WI38 (cell line): ENCODE measurements at regions not wholly inside any gene's neighbourhood (a gene's known extent, or its start where the extent isn't known, plus 50 kb on each side); places are given as distances from the start of the nearest gene placed in this dataset.

ENCODE experiments used
- H3K4me3 ChIP-seq: 2 replicates; pipeline ENCODE4 v1.5.1; 2011; ENCODE audit warnings: low read depth, mild to moderate bottlenecking, control low read depth, low read length
- CTCF ChIP-seq: IDR thresholded peaks from 2 replicates; pipeline ENCODE4 v1.5.1; 2012; ENCODE audit warnings: low read depth, mild to moderate bottlenecking, control low read depth, low read length

DNA sequence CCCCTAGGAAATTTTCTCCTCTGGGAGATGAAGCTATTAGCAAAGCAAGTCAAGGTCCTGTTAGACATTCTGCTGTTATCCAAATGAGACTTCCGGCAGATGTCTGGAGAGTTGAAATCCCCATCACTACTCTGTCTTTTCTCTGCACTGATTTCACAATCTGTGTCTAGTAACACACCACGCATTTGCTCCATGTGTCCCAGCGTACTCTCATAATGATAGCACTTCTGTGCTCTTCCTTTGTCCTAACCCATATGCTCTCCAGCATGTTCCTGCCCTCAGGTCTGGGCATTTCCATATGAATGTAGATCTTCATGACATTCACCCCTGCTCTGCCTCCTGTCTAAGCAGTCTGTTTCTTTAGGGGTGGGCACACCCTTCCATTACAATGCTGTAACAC is 1949.0 kb upstream of the WWC1 start:
- H3K4me3 ChIP-seq, result no peak overlapping the region
- TF ChIP-seq CTCF, result no peak

DNA sequence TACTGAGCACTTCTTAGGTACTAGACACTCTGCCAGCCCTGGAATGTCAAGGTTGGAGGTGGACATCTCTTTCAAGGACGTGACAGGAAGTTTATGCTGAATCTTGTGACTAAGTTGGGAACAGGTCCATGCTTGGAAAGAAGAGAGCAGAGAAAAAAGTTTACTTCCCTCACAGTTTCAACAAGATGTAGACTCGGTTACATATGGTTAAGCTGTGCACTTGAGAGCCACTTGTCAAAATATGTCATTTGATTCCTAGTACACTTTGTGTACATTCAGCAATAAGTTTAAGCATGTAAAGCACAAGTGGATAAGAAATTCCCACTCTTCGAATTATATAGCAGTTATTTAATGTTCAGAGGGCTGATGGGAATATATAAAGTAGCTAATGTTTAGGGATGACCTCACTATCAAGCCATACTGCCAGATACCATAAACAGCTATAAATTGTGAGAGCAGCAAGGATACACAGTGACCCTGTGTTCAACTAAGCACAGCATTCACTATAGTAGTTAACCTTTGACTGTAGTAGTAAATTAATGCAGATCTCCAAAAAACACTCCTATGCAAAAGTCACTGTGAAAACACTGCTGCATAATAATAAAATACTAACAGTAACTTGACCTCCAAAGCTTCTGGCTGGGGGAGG is 1944.6 kb upstream of the WWC1 start:
- H3K4me3 ChIP-seq, result no peak overlapping the region
- TF ChIP-seq CTCF, result no peak

GRCh38 chr5:166349046-166349445 is 1942.4 kb upstream of the WWC1 start:
- no peak for TF ChIP-seq CTCF
- no peak overlapping the region for H3K4me3 ChIP-seq

DNA sequence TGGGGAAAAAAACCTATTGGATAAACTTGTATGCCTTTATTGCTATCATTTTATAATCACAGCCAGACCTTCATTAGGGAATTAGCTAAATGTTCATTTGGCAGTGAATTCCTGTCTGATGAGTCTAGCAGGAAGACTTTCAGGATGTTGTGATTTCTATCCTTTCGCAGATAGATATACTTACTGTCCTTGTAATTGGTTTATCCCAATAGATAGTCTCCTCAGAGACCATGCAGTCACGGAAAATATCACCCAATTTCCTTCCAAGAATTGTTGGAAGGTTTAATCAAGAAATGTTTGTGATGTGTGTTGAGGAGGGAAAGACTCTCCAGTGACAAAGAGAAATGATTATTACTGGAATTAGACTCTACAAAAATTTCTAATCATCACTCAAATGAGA is 1937.9 kb upstream of the WWC1 start:
- no peak overlapping the region for H3K4me3 ChIP-seq
- no peak for TF ChIP-seq CTCF

GRCh38 chr5:166354332-166354731 is 1937.1 kb upstream of the WWC1 start:
- TF ChIP-seq CTCF, result no peak
- no peak overlapping the region for H3K4me3 ChIP-seq

GRCh38 chr5:166356096-166356495 is 1935.3 kb upstream of the WWC1 start:
- no peak for TF ChIP-seq CTCF
- H3K4me3 ChIP-seq, result no peak overlapping the region

DNA sequence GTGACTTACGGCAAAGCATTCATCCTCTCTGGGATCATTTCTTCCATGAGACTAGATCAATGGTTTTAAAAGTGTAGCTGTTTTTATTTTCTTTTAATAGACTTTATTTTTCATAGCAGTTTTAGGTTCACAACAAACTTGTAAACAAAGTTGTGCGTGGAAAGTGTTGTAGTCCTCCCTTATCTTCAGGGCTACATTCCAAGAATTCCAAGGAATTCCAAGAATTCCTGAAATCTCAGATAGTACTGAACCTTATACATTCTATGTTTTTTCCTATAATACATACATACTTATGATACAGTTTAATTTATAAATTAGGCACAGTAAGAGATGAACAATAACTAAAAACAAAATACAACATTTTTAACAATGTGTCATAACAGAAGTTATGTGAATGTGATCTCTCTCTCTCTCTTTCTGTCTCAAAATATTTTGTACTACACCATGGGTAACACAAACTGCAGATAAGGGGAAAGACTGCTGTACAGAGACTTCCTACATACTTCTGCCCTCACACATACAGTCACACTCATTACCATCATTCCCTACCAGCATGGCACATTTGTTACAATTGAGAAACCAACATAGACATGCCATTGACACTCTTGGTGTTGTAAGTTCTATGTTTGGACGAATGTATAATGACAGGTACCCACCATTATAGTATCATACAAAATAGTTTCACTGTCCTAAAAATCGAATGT is 1933.2 kb upstream of the WWC1 start:
- no peak for TF ChIP-seq CTCF
- no peak overlapping the region for H3K4me3 ChIP-seq
